ENCODE measurements at regions not wholly inside any gene's neighbourhood (a gene's known extent, or its start where the extent isn't known, plus 50 kb on each side); places are given as distances from the start of the nearest gene placed in this dataset.

DNA sequence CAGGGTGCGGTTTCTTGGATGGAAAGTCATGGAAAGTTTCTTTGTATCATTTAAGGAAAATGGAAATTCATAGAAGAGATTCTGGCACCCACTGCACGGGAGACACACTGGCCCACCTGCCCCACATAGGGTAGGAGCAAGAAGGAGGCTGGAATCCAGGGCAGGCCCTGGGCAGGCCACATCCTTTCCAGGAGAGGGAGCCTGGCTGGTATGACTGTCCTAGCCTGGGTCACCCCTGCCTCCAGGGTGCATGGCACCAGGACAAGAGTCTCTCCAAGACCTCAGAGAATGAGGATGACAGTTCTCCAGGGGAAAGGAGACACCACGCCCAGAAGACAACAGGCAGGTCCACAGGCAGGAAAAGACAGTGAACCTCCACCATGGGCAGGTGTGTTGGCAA, 297.2 kb downstream of the TCERG1L start (continued):
- TF ChIP-seq, protein P1, sequence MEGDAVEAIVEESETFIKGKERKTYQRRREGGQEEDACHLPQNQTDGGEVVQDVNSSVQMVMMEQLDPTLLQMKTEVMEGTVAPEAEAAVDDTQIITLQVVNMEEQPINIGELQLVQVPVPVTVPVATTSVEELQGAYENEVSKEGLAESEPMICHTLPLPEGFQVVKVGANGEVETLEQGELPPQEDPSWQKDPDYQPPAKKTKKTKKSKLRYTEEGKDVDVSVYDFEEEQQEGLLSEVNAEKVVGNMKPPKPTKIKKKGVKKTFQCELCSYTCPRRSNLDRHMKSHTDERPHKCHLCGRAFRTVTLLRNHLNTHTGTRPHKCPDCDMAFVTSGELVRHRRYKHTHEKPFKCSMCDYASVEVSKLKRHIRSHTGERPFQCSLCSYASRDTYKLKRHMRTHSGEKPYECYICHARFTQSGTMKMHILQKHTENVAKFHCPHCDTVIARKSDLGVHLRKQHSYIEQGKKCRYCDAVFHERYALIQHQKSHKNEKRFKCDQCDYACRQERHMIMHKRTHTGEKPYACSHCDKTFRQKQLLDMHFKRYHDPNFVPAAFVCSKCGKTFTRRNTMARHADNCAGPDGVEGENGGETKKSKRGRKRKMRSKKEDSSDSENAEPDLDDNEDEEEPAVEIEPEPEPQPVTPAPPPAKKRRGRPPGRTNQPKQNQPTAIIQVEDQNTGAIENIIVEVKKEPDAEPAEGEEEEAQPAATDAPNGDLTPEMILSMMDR (conservative IDR thresholded peaks at IDR 0.05; ENCODE audit: low read depth in 2 of 2), result no peak
- no peak for TF ChIP-seq EZH2phosphoT487 (IDR thresholded peaks at IDR 0.05; ENCODE audit: unreplicated experiment)
- TF ChIP-seq NANOG (IDR thresholded peaks at IDR 0.05; ENCODE audit: borderline replicate concordance), result no peak
- no peak for TF ChIP-seq ZNF331 (CRISPR knock-in tag; IDR thresholded peaks at IDR 0.05; ENCODE audit: low read depth)
- TF ChIP-seq STAT1 (IDR thresholded peaks at IDR 0.05; ENCODE audit: unreplicated experiment), result no peak
- TF ChIP-seq EZH2 (IDR thresholded peaks at IDR 0.05; ENCODE audit: low read depth, unreplicated experiment), result no peak
- TF ChIP-seq, protein P2, sequence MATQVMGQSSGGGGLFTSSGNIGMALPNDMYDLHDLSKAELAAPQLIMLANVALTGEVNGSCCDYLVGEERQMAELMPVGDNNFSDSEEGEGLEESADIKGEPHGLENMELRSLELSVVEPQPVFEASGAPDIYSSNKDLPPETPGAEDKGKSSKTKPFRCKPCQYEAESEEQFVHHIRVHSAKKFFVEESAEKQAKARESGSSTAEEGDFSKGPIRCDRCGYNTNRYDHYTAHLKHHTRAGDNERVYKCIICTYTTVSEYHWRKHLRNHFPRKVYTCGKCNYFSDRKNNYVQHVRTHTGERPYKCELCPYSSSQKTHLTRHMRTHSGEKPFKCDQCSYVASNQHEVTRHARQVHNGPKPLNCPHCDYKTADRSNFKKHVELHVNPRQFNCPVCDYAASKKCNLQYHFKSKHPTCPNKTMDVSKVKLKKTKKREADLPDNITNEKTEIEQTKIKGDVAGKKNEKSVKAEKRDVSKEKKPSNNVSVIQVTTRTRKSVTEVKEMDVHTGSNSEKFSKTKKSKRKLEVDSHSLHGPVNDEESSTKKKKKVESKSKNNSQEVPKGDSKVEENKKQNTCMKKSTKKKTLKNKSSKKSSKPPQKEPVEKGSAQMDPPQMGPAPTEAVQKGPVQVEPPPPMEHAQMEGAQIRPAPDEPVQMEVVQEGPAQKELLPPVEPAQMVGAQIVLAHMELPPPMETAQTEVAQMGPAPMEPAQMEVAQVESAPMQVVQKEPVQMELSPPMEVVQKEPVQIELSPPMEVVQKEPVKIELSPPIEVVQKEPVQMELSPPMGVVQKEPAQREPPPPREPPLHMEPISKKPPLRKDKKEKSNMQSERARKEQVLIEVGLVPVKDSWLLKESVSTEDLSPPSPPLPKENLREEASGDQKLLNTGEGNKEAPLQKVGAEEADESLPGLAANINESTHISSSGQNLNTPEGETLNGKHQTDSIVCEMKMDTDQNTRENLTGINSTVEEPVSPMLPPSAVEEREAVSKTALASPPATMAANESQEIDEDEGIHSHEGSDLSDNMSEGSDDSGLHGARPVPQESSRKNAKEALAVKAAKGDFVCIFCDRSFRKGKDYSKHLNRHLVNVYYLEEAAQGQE (IDR thresholded peaks at IDR 0.05; ENCODE audit: unreplicated experiment), result no peak
- TF ChIP-seq POLR2AphosphoS5 (IDR thresholded peaks at IDR 0.05; ENCODE audit: low read depth), result no peak
- no peak for TF ChIP-seq ETS1 (IDR thresholded peaks at IDR 0.05)
- TF ChIP-seq ZNF114 (CRISPR knock-in tag; IDR thresholded peaks at IDR 0.05), result no peak

- Mint-ChIP-seq H3K27me3 (ENCODE audit: insufficient read depth, low read depth, poor library complexity) (peaks cover 9% of the 10 kb centered on the region), H3K36me3 (ENCODE audit: low read depth) (peaks cover 7% of the 10 kb centered on the region; the same call in 2 of the 3 replicates), H3K4me1 (no peaks in the 10 kb centered on the region), H3K4me3 (no peak overlapping the region), H3K9me3 (peaks cover 86% of the 10 kb centered on the region), H3K27ac (no peak overlapping the region)
- H3K4me1 ChIP-seq (ENCODE audit: insufficient read depth), result no peaks in the 10 kb centered on the region
- no peak overlapping the region for H3K27ac ChIP-seq (ENCODE audit: low read depth)
- H3K27me3 ChIP-seq (ENCODE audit: insufficient read depth), result no peaks in the 10 kb centered on the region
- no peaks in the 10 kb centered on the region for H3K36me3 ChIP-seq (ENCODE audit: insufficient read depth)
- no peaks in the 10 kb centered on the region for H3F3A ChIP-seq (replicated peaks; ENCODE audit: low read depth)
- peak overlapping the region; percentile 23; the same call in 1 of the 2 replicates for H2AFZ ChIP-seq
- no peaks in the 10 kb centered on the region for H4K20me1 ChIP-seq (replicated peaks; ENCODE audit: insufficient read depth)
- no peak for ATAC-seq
- DNase-seq (ENCODE audit: low spot score), result no peak
- no peak overlapping the region for H3K4me2 ChIP-seq
- TF ChIP-seq ZNF331 (CRISPR knock-in tag; IDR thresholded peaks at IDR 0.05; ENCODE audit: low read depth), result no peak
- TF ChIP-seq EZH2phosphoT487 (IDR thresholded peaks at IDR 0.05; ENCODE audit: unreplicated experiment), result no peak
- TF ChIP-seq ETS1 (IDR thresholded peaks at IDR 0.05), result no peak
- TF ChIP-seq, protein P2 (IDR thresholded peaks at IDR 0.05; ENCODE audit: unreplicated experiment), result no peak
- TF ChIP-seq JUNB (IDR thresholded peaks at IDR 0.05; ENCODE audit: unreplicated experiment), result no peak
- no peak for TF ChIP-seq EZH2 (IDR thresholded peaks at IDR 0.05; ENCODE audit: low read depth, unreplicated experiment)
- TF ChIP-seq, protein P1 (conservative IDR thresholded peaks at IDR 0.05; ENCODE audit: low read depth in 2 of 2), result no peak
- TF ChIP-seq CREB1 (CRISPR knock-in tag; IDR thresholded peaks at IDR 0.05; ENCODE audit: low read depth), result no peak
- no peak for TF ChIP-seq POLR2AphosphoS5 (IDR thresholded peaks at IDR 0.05; ENCODE audit: low read depth)
- TF ChIP-seq NANOG (IDR thresholded peaks at IDR 0.05; ENCODE audit: borderline replicate concordance), result no peak
- no peak for TF ChIP-seq ZNF114 (CRISPR knock-in tag; IDR thresholded peaks at IDR 0.05)
- TF ChIP-seq STAT1 (IDR thresholded peaks at IDR 0.05; ENCODE audit: unreplicated experiment), result no peak
- no peaks in the 10 kb centered on the region for H3K9me2 ChIP-seq (ENCODE audit: insufficient read depth)
- H3K79me2 ChIP-seq (replicated peaks; ENCODE audit: insufficient read depth), result no peaks in the 10 kb centered on the region
- H3K4me3 ChIP-seq, result no peak overlapping the region
Measured at GRCh38 chr10:131015271-131015670, 296.2 kb downstream of the TCERG1L start.

All from GM23338 (cell line).